OCI-LY7 (cell line): ENCODE measurements at regions not wholly inside any gene's neighbourhood (a gene's known extent, or its start where the extent isn't known, plus 50 kb on each side); places are given as distances from the start of the nearest gene placed in this dataset.

Experiments
- BruUV-seq: library from RNA; stranded (reverse); fragments of 400-500 nt; replicated peaks from 2 replicates; lab custom pipeline; 2021; lab: Mats Ljungman, UMichigan
- CTCF ChIA-PET: fragments of 300-600 bp; sonication (Branson Sonifier 250); formaldehyde crosslinking; loops from one replicate; lab custom pipeline; 2022; ENCODE audit warnings: antibody characterized with exemption; ENCODE audit not compliant: unreplicated experiment; lab: Charles Lee
- POLR2A ChIA-PET: fragments of 300-600 bp; sonication (Branson Sonifier 250); formaldehyde crosslinking; loops from one replicate; lab custom pipeline; 2022; ENCODE audit warnings: antibody characterized with exemption; lab: Charles Lee
- DNase-seq: peaks from one replicate; pipeline ENCODE4 v3.0.0-alpha.2; 2015; ENCODE audit warnings: low spot score
- H2AFZ ChIP-seq: fragments of 200-600 bp; sonication (generic), shearing (Covaris generic); 2 replicates; pipeline ENCODE4 v1.6.1; 2014; ENCODE audit warnings: mild to moderate bottlenecking, antibody characterized with exemption, low read length, moderate library complexity
- H3K27ac ChIP-seq: fragments of 200-600 bp; sonication (generic); 2 replicates; pipeline ENCODE4 v1.5.1; 2014; ENCODE audit warnings: mixed run types, low read depth, mild to moderate bottlenecking, moderate library complexity, low read length, inconsistent platforms; ENCODE audit not compliant: poor library complexity, severe bottlenecking
- H3K36me3 ChIP-seq: fragments of 200-600 bp; sonication (generic); 2 replicates; pipeline ENCODE4 v1.6.1; 2014; ENCODE audit warnings: mild to moderate bottlenecking, antibody characterized with exemption, low read length, moderate library complexity, mixed read lengths; ENCODE audit not compliant: insufficient read depth
- H3K4me1 ChIP-seq: fragments of 200-600 bp; sonication (generic); 2 replicates; pipeline ENCODE4 v1.5.1; 2014; ENCODE audit warnings: mild to moderate bottlenecking, low read length; ENCODE audit not compliant: insufficient read depth, poor library complexity, severe bottlenecking
- H3K4me2 ChIP-seq: fragments of 200-600 bp; sonication (generic); 2 replicates; pipeline ENCODE4 v1.6.1; 2014; ENCODE audit warnings: mild to moderate bottlenecking, low read length
- H3K4me3 ChIP-seq: fragments of 200-600 bp; sonication (generic); 2 replicates; pipeline ENCODE4 v1.5.1; 2014; ENCODE audit warnings: mild to moderate bottlenecking, low read depth, low read length; ENCODE audit not compliant: poor library complexity, severe bottlenecking
- H3K79me2 ChIP-seq: fragments of 200-600 bp; sonication (generic); 2 replicates; pipeline ENCODE4 v1.6.1; 2016; ENCODE audit warnings: low read depth, mild to moderate bottlenecking, low read length, moderate library complexity, mixed read lengths; ENCODE audit not compliant: insufficient read depth
- H3K9me2 ChIP-seq: fragments of 200-600 bp; sonication (generic); 2 replicates; pipeline ENCODE4 v1.6.1; 2016; ENCODE audit warnings: mild to moderate bottlenecking, low read length, mixed read lengths; ENCODE audit not compliant: insufficient read depth
- H3K9me3 ChIP-seq: fragments of 200-600 bp; sonication (generic); 2 replicates; pipeline ENCODE4 v1.6.1; 2014; ENCODE audit warnings: mild to moderate bottlenecking, mixed run types, low read length, mixed read lengths
- H4K20me1 ChIP-seq: fragments of 200-600 bp; sonication (generic); 2 replicates; pipeline ENCODE4 v1.6.1; 2014; ENCODE audit warnings: mild to moderate bottlenecking, antibody characterized with exemption, low read length, moderate library complexity, mixed read lengths; ENCODE audit not compliant: insufficient read depth
- EZH2phosphoT487 ChIP-seq: fragments of 200-600 bp; sonication (generic); IDR thresholded peaks from 2 replicates; pipeline ENCODE4 v1.6.1; 2018; ENCODE audit warnings: low read depth, borderline replicate concordance, mild to moderate bottlenecking, mixed run types, antibody characterized with exemption, low read length, moderate library complexity, mixed read lengths
- intact Hi-C: fragments of 100-400 bp; cut with micrococcal nuclease; formaldehyde crosslinking; loops from one replicate; pipeline ENCODE4 v1.10.0; 2022; ENCODE audit not compliant: unreplicated experiment
- TF ChIP-seq, protein P1 (sequence below): fragments of 200-600 bp; sonication (generic); conservative IDR thresholded peaks from 2 replicates; pipeline ENCODE4 v1.5.1; 2014; ENCODE audit warnings: mild to moderate bottlenecking, antibody characterized with exemption, low read length, moderate library complexity, mixed read lengths

- no peaks in the 10 kb centered on the region for H3K9me3 ChIP-seq
- H2AFZ ChIP-seq, result no peak overlapping the region
- H3K9me2 ChIP-seq, result no peaks in the 10 kb centered on the region
- CTCF ChIA-PET, result no interaction called here
- no peaks in the 10 kb centered on the region for H3K4me1 ChIP-seq
- no peak overlapping the region for H3K27ac ChIP-seq
- no peak overlapping the region for H3K4me2 ChIP-seq
- DNase-seq, result no peak
- no peak overlapping the region for H3K4me3 ChIP-seq
- BruUV-seq, result no TSS peak
- intact Hi-C loops, result no loop called here
- H3K79me2 ChIP-seq, result no peaks in the 10 kb centered on the region
- TF ChIP-seq, protein P1, sequence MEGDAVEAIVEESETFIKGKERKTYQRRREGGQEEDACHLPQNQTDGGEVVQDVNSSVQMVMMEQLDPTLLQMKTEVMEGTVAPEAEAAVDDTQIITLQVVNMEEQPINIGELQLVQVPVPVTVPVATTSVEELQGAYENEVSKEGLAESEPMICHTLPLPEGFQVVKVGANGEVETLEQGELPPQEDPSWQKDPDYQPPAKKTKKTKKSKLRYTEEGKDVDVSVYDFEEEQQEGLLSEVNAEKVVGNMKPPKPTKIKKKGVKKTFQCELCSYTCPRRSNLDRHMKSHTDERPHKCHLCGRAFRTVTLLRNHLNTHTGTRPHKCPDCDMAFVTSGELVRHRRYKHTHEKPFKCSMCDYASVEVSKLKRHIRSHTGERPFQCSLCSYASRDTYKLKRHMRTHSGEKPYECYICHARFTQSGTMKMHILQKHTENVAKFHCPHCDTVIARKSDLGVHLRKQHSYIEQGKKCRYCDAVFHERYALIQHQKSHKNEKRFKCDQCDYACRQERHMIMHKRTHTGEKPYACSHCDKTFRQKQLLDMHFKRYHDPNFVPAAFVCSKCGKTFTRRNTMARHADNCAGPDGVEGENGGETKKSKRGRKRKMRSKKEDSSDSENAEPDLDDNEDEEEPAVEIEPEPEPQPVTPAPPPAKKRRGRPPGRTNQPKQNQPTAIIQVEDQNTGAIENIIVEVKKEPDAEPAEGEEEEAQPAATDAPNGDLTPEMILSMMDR, result no peak
- TF ChIP-seq EZH2phosphoT487, result no peak
- POLR2A ChIA-PET, result no interaction called here
- H4K20me1 ChIP-seq, result no peaks in the 10 kb centered on the region
- H3K36me3 ChIP-seq, result no peaks in the 10 kb centered on the region
Observed at GRCh38 chr3:141825216-141826011, 51.0 kb upstream of the ATP1B3 start.
